ENCODE measurements at regions not wholly inside any gene's neighbourhood (a gene's known extent, or its start where the extent isn't known, plus 50 kb on each side); places are given as distances from the start of the nearest gene placed in this dataset.
"Not testable (repeated sequence)": the region's sequence is repeated elsewhere in the genome, so short reads cannot be mapped to it uniquely, and the experiment has no call there.

DNA sequence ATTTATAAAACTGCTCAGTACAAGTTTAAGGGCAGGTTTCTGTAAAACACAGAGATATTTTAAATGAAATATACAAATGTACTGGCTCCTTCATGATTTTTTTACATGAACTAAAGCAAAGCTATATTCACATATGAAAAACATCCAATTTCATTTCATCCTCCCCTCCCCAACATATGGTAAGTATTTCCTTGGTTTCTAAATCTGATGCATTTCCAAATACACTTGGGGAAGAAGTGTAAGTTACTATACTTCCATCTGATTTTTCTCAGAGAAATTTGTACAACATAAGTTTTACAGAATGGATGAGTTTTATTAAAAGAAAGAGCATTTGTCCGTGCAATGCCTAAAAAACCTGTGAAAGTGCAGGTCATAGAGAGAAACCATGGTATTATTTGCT is 109.0 kb upstream of the POMZP3 start:
- H3K27ac ChIP-seq; ATAC-seq; H3K4me3 ChIP-seq; H3K4me1 ChIP-seq; DNase-seq; intact Hi-C loops (cut with DNase I); H3K36me3 ChIP-seq; H3K9me3 ChIP-seq; H3K27me3 ChIP-seq; FAIRE-seq: not testable (repeated sequence)
- WGBS, 2 donors = 97 to 98% methylated on average over 1 of the region's 1 CpG

DNA sequence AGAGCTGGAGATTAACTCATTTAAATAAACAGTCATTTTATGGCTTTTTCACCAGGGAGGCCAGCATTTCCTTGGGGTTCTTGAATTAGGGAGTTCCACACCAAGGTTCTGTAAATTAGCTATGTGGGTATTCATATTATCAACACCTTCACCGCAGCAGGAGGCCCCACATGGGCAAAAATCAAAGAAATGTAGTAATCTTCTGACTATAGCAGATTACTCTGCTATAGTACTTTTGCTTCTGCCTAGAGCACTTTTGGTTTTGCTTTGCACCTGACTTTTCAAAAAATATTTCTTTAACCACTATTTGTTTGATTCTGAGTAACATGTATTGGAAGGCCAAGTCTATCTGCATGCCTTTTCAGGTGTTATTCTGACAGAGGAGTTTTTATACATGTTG is 108.6 kb upstream of the POMZP3 start:
- intact Hi-C loops (cut with DNase I); DNase-seq; H3K4me3 ChIP-seq; H3K9me3 ChIP-seq; H3K27ac ChIP-seq; FAIRE-seq; H3K36me3 ChIP-seq; H3K4me1 ChIP-seq; H3K27me3 ChIP-seq; ATAC-seq: not testable (repeated sequence)
- no CpG with 5 or more reads among the region's 1 CpG for WGBS, 2 donors

DNA sequence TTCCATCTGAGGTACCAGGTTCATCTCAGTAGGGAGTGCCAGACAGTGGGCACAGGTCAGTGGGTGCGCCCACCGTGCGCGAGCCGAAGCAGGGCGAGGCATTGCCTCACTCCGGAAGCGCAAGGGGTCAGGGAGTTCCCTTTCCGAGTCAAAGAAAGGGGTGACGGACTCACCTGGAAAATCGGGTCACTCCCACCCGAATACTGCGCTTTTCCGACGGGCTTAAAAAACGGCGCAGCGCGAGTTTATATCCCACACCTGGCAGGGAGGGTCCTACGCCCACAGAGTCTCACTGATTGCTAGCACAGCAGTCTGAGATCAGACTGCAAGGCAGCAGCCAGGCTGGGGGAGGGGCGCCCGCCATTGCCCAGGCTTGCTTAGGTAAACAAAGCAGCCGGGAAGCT is 101.5 kb upstream of the POMZP3 start:
- H3K36me3 ChIP-seq; FAIRE-seq; H3K4me1 ChIP-seq; intact Hi-C loops (cut with DNase I); ATAC-seq; H3K4me3 ChIP-seq; DNase-seq; H3K27ac ChIP-seq; H3K9me3 ChIP-seq; H3K27me3 ChIP-seq: not testable (repeated sequence)
- WGBS, 2 donors = 81 to 88% methylated on average over 21 to 23 of the region's 23 CpGs

DNA sequence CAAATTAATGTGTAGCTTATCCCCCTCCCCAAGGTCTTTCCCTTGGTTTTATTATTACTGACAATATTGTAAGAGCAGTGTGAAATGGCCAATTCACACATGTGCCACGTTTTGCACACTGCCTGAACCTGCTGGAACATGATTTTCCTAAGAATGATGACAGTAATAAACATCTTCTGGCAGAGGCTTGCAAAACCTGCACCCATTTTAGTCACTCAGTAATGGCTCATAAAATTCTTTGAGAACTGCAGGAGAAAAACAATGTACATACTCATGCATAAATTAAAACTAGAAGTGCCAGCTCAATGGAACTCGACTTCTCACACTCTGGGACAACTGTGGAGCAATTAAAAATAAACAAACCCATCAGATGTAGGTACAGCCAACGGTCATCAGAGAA is 96.8 kb upstream of the POMZP3 start:
- H3K4me3 ChIP-seq; DNase-seq; FAIRE-seq; H3K36me3 ChIP-seq; H3K27me3 ChIP-seq; H3K27ac ChIP-seq; ATAC-seq; intact Hi-C loops (cut with DNase I); H3K9me3 ChIP-seq; H3K4me1 ChIP-seq: not testable (repeated sequence)
- 0 to 30% methylated on average over 1 of the region's 3 CpGs for WGBS, 2 donors

DNA sequence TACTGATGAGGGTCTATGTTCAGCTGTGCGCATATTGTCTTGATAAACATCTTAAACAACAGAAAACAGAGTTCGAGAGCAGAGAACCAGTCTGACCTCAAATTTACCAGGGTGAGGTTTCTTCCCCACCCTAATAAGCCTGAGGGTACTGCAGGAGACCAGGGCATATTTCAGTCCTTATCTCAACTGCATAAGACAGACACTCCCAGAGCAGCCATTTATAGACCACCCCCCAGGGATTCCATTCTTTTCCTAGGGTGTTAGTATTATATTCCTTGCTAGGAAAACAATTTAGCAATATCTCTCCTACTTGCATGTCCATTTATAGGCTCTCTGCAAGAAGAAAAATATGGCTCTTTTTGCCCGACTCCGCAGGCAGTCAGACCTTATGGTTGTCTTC is 89.5 kb upstream of the POMZP3 start:
- ATAC-seq; H3K4me3 ChIP-seq; intact Hi-C loops (cut with DNase I); H3K27ac ChIP-seq; H3K4me1 ChIP-seq; H3K9me3 ChIP-seq; H3K36me3 ChIP-seq; H3K27me3 ChIP-seq; DNase-seq; FAIRE-seq: not testable (repeated sequence)
- 63 to 90% methylated on average over 3 of the region's 4 CpGs for WGBS, 2 donors

DNA sequence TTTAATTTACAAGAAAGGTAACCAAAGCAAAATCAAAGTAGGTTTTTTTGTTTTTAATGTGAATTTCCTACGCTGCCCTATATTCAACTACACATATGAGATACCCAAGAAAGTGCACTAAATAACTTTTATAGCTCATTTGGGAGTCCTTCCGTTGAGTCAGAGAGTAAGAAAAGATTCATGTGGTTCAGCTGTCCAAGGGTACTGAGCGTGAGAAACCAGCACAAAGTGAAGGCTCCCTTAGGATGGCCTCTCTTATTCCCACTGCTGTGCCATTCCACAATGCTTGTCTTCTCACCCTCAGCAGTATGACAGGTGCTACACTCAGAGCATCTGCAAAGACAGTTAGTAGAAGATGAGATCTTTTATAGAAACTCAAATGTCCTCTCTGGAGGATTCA is 85.8 kb upstream of the POMZP3 start:
- intact Hi-C loops (cut with DNase I); H3K27ac ChIP-seq; FAIRE-seq; H3K4me3 ChIP-seq; H3K9me3 ChIP-seq; H3K27me3 ChIP-seq; DNase-seq; ATAC-seq; H3K4me1 ChIP-seq; H3K36me3 ChIP-seq: not testable (repeated sequence)
- WGBS, 2 donors = 81 to 96% methylated on average over 3 of the region's 3 CpGs

DNA sequence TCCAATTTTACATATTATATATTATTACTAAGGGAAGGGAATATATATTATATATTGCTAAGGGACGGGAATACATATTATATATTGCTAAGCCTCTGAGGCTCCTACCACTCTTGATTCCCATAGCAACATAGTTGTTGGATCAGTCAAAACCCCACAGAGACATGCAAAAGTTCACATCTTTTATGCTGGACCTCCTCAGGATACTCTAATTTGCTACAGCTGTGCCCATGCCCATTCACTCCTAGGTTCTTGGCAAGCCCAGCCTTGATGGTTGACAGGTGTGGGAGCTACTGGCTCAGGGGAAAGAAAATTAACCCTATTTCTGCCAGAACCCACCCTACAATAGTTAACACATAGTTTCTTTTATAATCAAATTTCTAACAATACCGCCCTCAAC is 84.6 kb upstream of the POMZP3 start:
- FAIRE-seq; H3K9me3 ChIP-seq; H3K36me3 ChIP-seq; H3K27me3 ChIP-seq; H3K27ac ChIP-seq; DNase-seq; ATAC-seq; H3K4me1 ChIP-seq; intact Hi-C loops (cut with DNase I); H3K4me3 ChIP-seq: not testable (repeated sequence)
- WGBS, 2 donors = 92 to 100% methylated on average over 2 of the region's 2 CpGs

DNA sequence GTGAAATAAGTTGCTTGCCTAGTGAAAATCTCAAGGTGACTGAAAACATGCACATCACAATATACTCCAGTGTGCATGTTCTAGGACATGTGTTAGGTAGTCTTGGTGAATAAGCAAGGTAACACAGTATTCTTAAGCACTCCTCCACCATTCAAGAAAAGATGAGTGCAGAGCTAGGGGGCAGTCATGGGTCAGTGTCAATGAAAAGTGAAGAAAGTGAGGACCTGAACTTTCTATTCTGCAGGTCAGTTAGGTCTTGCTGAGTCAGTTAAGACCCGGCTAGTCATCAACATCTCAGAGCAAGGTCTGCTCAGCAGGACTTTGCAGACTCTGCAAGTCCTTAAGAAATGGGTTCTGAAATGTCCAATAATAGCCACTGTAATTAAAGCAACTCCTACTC is 82.6 kb upstream of the POMZP3 start:
- H3K4me1 ChIP-seq; H3K9me3 ChIP-seq; ATAC-seq; DNase-seq; H3K36me3 ChIP-seq; H3K4me3 ChIP-seq; intact Hi-C loops (cut with DNase I); H3K27ac ChIP-seq; H3K27me3 ChIP-seq; FAIRE-seq: not testable (repeated sequence)
- 53 to 67% methylated on average over 1 of the region's 1 CpG for WGBS, 2 donors

DNA sequence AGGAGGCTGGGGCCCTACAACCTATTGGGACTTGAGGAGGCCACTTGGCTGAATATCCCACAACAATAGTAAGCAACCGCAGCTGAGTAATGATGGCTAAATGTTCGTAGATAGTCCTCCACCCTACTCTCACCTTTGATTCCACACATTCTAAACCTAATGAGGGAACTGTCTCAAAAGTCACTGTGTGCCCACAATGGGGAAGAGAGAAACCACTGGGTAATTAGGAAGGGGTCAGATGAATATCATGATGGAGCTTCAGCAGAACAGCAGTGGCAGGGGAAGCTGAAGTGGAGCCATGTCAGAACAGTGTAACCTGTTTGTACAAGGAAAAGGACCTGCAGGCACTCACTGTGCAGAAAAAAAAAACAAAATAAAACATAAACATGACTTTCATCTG is 81.4 kb upstream of the POMZP3 start:
- H3K9me3 ChIP-seq; H3K4me3 ChIP-seq; H3K4me1 ChIP-seq; DNase-seq; intact Hi-C loops (cut with DNase I); FAIRE-seq; ATAC-seq; H3K36me3 ChIP-seq; H3K27ac ChIP-seq; H3K27me3 ChIP-seq: not testable (repeated sequence)
- 81 to 89% methylated on average over 2 of the region's 2 CpGs for WGBS, 2 donors

DNA sequence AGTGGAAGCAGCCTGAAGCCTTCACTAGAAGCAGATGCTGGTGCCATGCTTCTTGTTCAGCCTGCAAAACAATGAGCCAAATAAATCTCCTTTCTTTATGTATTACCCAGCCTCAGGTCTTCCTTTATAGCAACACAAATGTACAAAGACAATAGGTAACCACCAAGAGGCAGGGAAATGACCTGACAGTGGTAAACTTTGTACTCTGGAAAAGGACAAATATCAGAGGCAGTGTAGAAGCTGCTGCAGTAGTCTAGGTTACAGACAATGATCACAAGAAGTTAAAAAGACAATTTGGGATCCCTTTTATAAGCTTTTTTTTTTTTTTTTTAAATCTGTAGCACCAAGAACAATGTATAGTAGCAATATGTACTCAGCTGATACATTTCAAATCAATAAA is 76.7 kb upstream of the POMZP3 start:
- H3K4me1 ChIP-seq; H3K27ac ChIP-seq; H3K9me3 ChIP-seq; ATAC-seq; H3K27me3 ChIP-seq; H3K4me3 ChIP-seq; H3K36me3 ChIP-seq; FAIRE-seq; DNase-seq; intact Hi-C loops (cut with DNase I): not testable (repeated sequence)

DNA sequence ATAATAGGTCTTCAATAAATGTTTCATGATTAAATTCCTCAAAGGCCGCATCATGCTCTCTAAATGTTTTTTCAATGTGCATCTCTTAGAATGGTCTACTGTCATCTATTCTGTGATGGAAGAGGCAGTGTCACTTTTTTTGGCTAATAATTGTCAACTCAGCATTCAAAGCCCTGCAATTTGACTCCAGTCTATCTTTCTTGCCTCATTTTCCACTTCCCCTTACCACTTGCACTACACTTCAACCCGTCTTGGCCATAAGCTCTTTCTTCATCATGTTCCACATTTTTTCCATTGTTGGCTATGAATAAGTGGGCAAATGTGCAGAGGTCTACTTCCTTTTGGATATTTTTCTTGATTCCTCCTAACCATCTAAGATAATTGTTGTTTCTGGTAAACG is 59.2 kb upstream of the POMZP3 start:
- H3K27ac ChIP-seq; DNase-seq; H3K27me3 ChIP-seq; intact Hi-C loops (cut with DNase I); FAIRE-seq; ATAC-seq; H3K4me1 ChIP-seq; H3K9me3 ChIP-seq; H3K36me3 ChIP-seq; H3K4me3 ChIP-seq: not testable (repeated sequence)
- 87 to 100% methylated on average over 2 of the region's 3 CpGs for WGBS, 2 donors

DNA sequence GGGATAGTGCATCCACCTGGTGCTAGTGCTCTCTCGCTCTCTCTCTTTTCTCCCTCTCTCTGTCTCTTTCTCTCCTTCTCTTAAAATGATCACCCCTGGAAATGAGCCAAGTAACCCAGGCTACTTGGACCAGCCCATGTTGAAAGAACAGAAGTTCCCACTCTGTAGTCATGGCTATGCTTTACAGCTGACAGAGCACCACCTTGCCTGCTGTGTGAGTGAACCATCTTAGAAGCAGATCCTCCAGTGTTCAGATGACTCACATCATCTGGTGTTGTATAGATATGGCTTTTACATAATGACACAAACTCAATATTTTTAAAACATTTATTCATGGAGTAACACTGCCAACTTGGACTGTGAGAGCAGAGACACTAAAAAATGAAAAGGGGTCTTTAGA is 57.7 kb upstream of the POMZP3 start:
- 94 to 100% methylated on average over 1 of the region's 1 CpG for WGBS, 2 donors
- H3K4me1 ChIP-seq; ATAC-seq; intact Hi-C loops (cut with DNase I); H3K9me3 ChIP-seq; FAIRE-seq; H3K4me3 ChIP-seq; DNase-seq; H3K36me3 ChIP-seq; H3K27ac ChIP-seq; H3K27me3 ChIP-seq: not testable (repeated sequence)

DNA sequence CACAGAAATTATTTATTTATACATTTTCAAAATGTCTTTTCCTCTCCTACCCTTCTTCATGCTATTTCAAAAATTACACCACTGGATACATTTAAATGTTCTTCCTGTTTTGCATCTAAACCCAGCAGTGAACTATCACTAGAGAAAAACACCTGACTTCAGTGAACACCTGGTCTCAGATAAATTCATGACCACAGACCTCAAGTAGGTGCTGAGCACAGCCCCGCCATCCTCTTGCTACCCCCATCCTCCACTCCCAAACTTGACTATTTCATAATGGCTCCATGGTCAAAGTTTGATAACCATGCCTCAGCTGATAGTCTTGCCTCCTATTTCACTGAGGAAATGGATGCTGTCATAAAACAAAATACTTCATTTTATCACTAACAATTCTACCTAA is 56.6 kb upstream of the POMZP3 start:
- H3K36me3 ChIP-seq; intact Hi-C loops (cut with DNase I); H3K27ac ChIP-seq; H3K9me3 ChIP-seq; H3K4me1 ChIP-seq; H3K4me3 ChIP-seq; ATAC-seq; H3K27me3 ChIP-seq; FAIRE-seq; DNase-seq: not testable (repeated sequence)
- 91% methylated on average over 1 of the region's 1 CpG for WGBS, 2 donors

Data from pancreas (tissue), 10 donors.